Small intestine (tissue), 7 donors: ENCODE measurements at regions not wholly inside any gene's neighbourhood (a gene's known extent, or its start where the extent isn't known, plus 50 kb on each side); places are given as distances from the start of the nearest gene placed in this dataset.

Experiments used
- DNase-seq, 2 donors: peaks; one replicate each; pipeline versions ENCODE4 v3.0.0 to v3.0.0-alpha.2; 2013
- FAIRE-seq: peaks from 2 replicates; lab custom pipeline; 2012; peaks lifted over from hg19 to GRCh38; lab: Jason Lieb, UNC
- H3K27ac ChIP-seq, 3 donors: one replicate each; pipeline ENCODE4 v1.5.1; 2013; ENCODE audit warnings: low read length in 2 of 3, mild to moderate bottlenecking in 2 of 3, control low read depth in 1 of 3, inconsistent platforms in 1 of 3, low read depth in 1 of 3, moderate library complexity in 1 of 3
- H3K27me3 ChIP-seq, 3 donors: one replicate each; pipeline ENCODE4 v1.6.1; 2013; ENCODE audit warnings: low read length in 3 of 3, inconsistent platforms in 1 of 3; ENCODE audit not compliant: control insufficient read depth in 3 of 3, insufficient read depth in 3 of 3
- H3K36me3 ChIP-seq, 3 donors: one replicate each; pipeline ENCODE4 v1.6.1; 2013; ENCODE audit warnings: low read length in 3 of 3, inconsistent platforms in 1 of 3, low read depth in 1 of 3, mild to moderate bottlenecking in 1 of 3, moderate library complexity in 1 of 3; ENCODE audit not compliant: control insufficient read depth in 3 of 3, insufficient read depth in 2 of 3
- H3K4me1 ChIP-seq, 3 donors: one replicate each; pipeline ENCODE4 v1.6.1; 2013; ENCODE audit warnings: low read length in 2 of 3, inconsistent platforms in 1 of 3, low read depth in 1 of 3, mild to moderate bottlenecking in 1 of 3, moderate library complexity in 1 of 3; ENCODE audit not compliant: control insufficient read depth in 3 of 3, insufficient read depth in 2 of 3
- H3K4me3 ChIP-seq, 3 donors: one replicate each; pipeline ENCODE4 v1.5.1; 2013; ENCODE audit warnings: low read length in 3 of 3, control low read depth in 1 of 3, inconsistent platforms in 1 of 3, low read depth in 1 of 3, mild to moderate bottlenecking in 1 of 3, moderate library complexity in 1 of 3
- H3K9me3 ChIP-seq, 2 donors: one replicate each; pipeline ENCODE4 v1.6.1; 2013; ENCODE audit warnings: low read depth in 1 of 2, low read length in 1 of 2; ENCODE audit not compliant: control insufficient read depth in 2 of 2, insufficient read depth in 1 of 2
- WGBS, 3 donors: extraction: QIAGEN DNeasy Blood & Tissue Kit; methylation state at CpG; one replicate each; pipeline ENCODE4 v1.1.7; 2013; 5-methylcytosine and 5-hydroxymethylcytosine counted together
- donor health status: healthy with polysubstance abuse.
- donor health status: control.
- donor health status: control.
- donor health status: Bipolar disorder and iron deficiency.
- donor health status: healthy.

- DNase-seq (no peak), FAIRE-seq (no peak)
- Histone ChIP-seq H3K27ac (no peak overlapping the region), H3K27me3 (no peaks in the 10 kb centered on the region), H3K9me3 (no peaks in the 10 kb centered on the region), H3K4me1 (no peaks in the 10 kb centered on the region), H3K4me3 (no peak overlapping the region), H3K36me3 (no peaks in the 10 kb centered on the region)
- 87 to 92% (median 89%) methylated on average over 2 of the region's 2 CpGs for WGBS, 3 donors
Measured at GRCh38 chr2:167855211-167855610, 392.2 kb downstream of the STK39 start.

- Histone ChIP-seq H3K4me1 (no peaks in the 10 kb centered on the region), H3K9me3 (no peaks in the 10 kb centered on the region), H3K4me3 (no peak overlapping the region), H3K27me3 (no peaks in the 10 kb centered on the region), H3K36me3 (no peaks in the 10 kb centered on the region), H3K27ac (no peak overlapping the region)
- DNase-seq (no peak), FAIRE-seq (no peak)
- WGBS, 3 donors, result 85 to 88% (median 87%) methylated on average over 1 of the region's 1 CpG
Measured at GRCh38 chr2:167853717-167854116, 393.7 kb downstream of the STK39 start.

GRCh38 chr2:167851876-167852275 is 395.5 kb downstream of the STK39 start:
- no peak overlapping the region for H3K27ac ChIP-seq
- no peak for FAIRE-seq
- H3K27me3 ChIP-seq, result no peaks in the 10 kb centered on the region
- no peaks in the 10 kb centered on the region for H3K36me3 ChIP-seq
- no peak overlapping the region for H3K4me3 ChIP-seq
- no peaks in the 10 kb centered on the region for H3K4me1 ChIP-seq
- WGBS, 3 donors, result 21 to 34% (median 24%) methylated on average over 1 of the region's 1 CpG
- no peaks in the 10 kb centered on the region for H3K9me3 ChIP-seq
- no peak for DNase-seq

GRCh38 chr2:167851323-167851860 is 396.0 kb downstream of the STK39 start:
- Histone ChIP-seq H3K9me3 (no peaks in the 10 kb centered on the region), H3K27me3 (no peaks in the 10 kb centered on the region), H3K27ac (no peak overlapping the region), H3K36me3 (no peaks in the 10 kb centered on the region), H3K4me3 (no peak overlapping the region), H3K4me1 (no peaks in the 10 kb centered on the region)
- DNase-seq (no peak), FAIRE-seq (no peak)
- WGBS, 3 donors, result 67 to 74% (median 70%) methylated on average over 4 of the region's 4 CpGs

- peaks cover 0 to 4% (median 0%) of the 10 kb centered on the region in 3 donors for H3K4me1 ChIP-seq
- H3K9me3 ChIP-seq, result no peaks in the 10 kb centered on the region
- FAIRE-seq, result no peak
- H3K27me3 ChIP-seq, result no peaks in the 10 kb centered on the region
- H3K4me3 ChIP-seq, result no peak overlapping the region
- peak; percentile 68 to 75 for DNase-seq
- H3K27ac ChIP-seq, result no peak overlapping the region
- 30 to 60% (median 42%) methylated on average over 9 of the region's 9 CpGs for WGBS, 3 donors
- H3K36me3 ChIP-seq, result no peaks in the 10 kb centered on the region
Measured at GRCh38 chr2:167844714-167845530, 402.5 kb downstream of the STK39 start.

DNA sequence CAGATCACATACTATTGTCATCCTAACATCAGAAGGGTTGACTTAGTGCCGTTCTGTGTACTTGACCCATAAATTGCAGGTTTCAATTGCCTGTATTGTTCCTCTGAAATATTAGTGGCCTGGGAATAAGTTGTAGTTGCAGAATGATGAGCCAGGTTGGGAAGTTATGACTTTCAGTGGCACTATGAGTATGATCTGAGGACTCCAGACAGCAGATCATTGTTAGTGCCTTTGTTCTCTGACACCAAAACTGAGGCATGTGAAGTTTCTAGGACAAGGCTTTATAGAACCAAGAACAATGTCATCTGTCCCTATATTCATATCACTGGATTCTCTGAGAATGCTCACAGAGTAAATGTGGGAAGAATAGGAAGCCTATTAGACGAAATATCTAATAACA is 403.7 kb downstream of the STK39 start:
- Histone ChIP-seq H3K4me3 (no peak overlapping the region), H3K27ac (no peak overlapping the region), H3K9me3 (no peaks in the 10 kb centered on the region), H3K4me1 (peaks cover 0 to 4% (median 0%) of the 10 kb centered on the region in 3 donors), H3K36me3 (no peaks in the 10 kb centered on the region), H3K27me3 (no peaks in the 10 kb centered on the region)
- WGBS, 3 donors, result 81 to 92% (median 83%) methylated on average over 2 of the region's 2 CpGs
- no peak for DNase-seq
- FAIRE-seq, result no peak

GRCh38 chr2:167843217-167843616 is 404.2 kb downstream of the STK39 start:
- FAIRE-seq (no peak), DNase-seq (no peak)
- Histone ChIP-seq H3K9me3 (no peaks in the 10 kb centered on the region), H3K4me1 (peaks cover 0 to 4% (median 0%) of the 10 kb centered on the region in 3 donors), H3K27ac (no peak overlapping the region), H3K36me3 (no peaks in the 10 kb centered on the region), H3K4me3 (no peak overlapping the region), H3K27me3 (no peaks in the 10 kb centered on the region)
- 95 to 100% (median 96%) methylated on average over 1 of the region's 1 CpG for WGBS, 3 donors

- Histone ChIP-seq H3K27me3 (no peaks in the 10 kb centered on the region), H3K9me3 (no peaks in the 10 kb centered on the region), H3K27ac (no peak overlapping the region), H3K36me3 (no peaks in the 10 kb centered on the region), H3K4me1 (peaks cover 0 to 4% (median 0%) of the 10 kb centered on the region in 3 donors), H3K4me3 (no peak overlapping the region)
- WGBS, 3 donors, result 80 to 90% (median 84%) methylated on average over 1 of the region's 1 CpG
- DNase-seq, result no peak
- FAIRE-seq, result no peak
Measured at GRCh38 chr2:167842047-167842446, 405.3 kb downstream of the STK39 start.
